H9 (cell line): ENCODE measurements at regions not wholly inside any gene's neighbourhood (a gene's known extent, or its start where the extent isn't known, plus 50 kb on each side); places are given as distances from the start of the nearest gene placed in this dataset.
A peak's percentile ranks its signal among the peaks of the same experiment; 100 is the strongest.

Experiments used
- DNase-seq: peaks from one replicate; pipeline ENCODE4 v3.0.0-alpha.2; 2017
- H2AFZ ChIP-seq: one replicate; pipeline ENCODE4 v1.6.1; 2013; ENCODE audit warnings: mild to moderate bottlenecking, low read length, control low read depth, moderate library complexity
- H2AK5ac ChIP-seq: 2 replicates; pipeline ENCODE4 v1.6.1; 2013; ENCODE audit warnings: low read length, control low read depth, mixed read lengths; ENCODE audit not compliant: insufficient read length
- H2BK120ac ChIP-seq: one replicate; pipeline ENCODE4 v1.6.1; 2013; ENCODE audit warnings: low read depth, mild to moderate bottlenecking, low read length, control low read depth, inconsistent platforms; ENCODE audit not compliant: poor library complexity, severe bottlenecking
- H2BK12ac ChIP-seq: 2 replicates; pipeline ENCODE4 v1.6.1; 2013; ENCODE audit warnings: low read length, control low read depth, mixed read lengths, low read depth; ENCODE audit not compliant: insufficient read length
- H2BK15ac ChIP-seq: 2 replicates; pipeline ENCODE4 v1.6.1; 2013; ENCODE audit warnings: low read depth, low read length, control low read depth
- H2BK20ac ChIP-seq: one replicate; pipeline ENCODE4 v1.6.1; 2013; ENCODE audit warnings: low read depth, mild to moderate bottlenecking, low read length, control low read depth, inconsistent platforms; ENCODE audit not compliant: poor library complexity, severe bottlenecking
- H2BK5ac ChIP-seq: 2 replicates; pipeline ENCODE4 v1.6.1; 2013; ENCODE audit warnings: low read length, control low read depth, mixed read lengths; ENCODE audit not compliant: insufficient read length
- H3K14ac ChIP-seq: 2 replicates; pipeline ENCODE4 v1.6.1; 2013; ENCODE audit warnings: low read length, control low read depth; ENCODE audit not compliant: insufficient read depth
- H3K18ac ChIP-seq: 2 replicates; pipeline ENCODE4 v1.6.1; 2013; ENCODE audit warnings: low read depth, mild to moderate bottlenecking, mixed read lengths, low read length, control low read depth; ENCODE audit not compliant: insufficient read length
- H3K23ac ChIP-seq: 2 replicates; pipeline ENCODE4 v1.6.1; 2013; ENCODE audit warnings: low read length, control low read depth, mixed read lengths, low read depth; ENCODE audit not compliant: insufficient read length
- H3K23me2 ChIP-seq: 2 replicates; pipeline ENCODE4 v1.6.1; 2013; ENCODE audit warnings: low read depth, mild to moderate bottlenecking, mixed read lengths, low read length, control low read depth; ENCODE audit not compliant: insufficient read length, poor library complexity, severe bottlenecking
- H3K27ac ChIP-seq: 2 replicates; pipeline ENCODE4 v1.5.1; 2013; ENCODE audit warnings: low read length, control low read depth, mixed read lengths, low read depth; ENCODE audit not compliant: insufficient read length
- H3K27me3 ChIP-seq: 2 replicates; pipeline ENCODE4 v1.6.1; 2013; ENCODE audit warnings: low read length, control low read depth, inconsistent platforms; ENCODE audit not compliant: insufficient read depth
- H3K4ac ChIP-seq: 2 replicates; pipeline ENCODE4 v1.6.1; 2013; ENCODE audit warnings: low read depth, mild to moderate bottlenecking, control low read depth, inconsistent platforms, low read length, moderate library complexity
- H3K4me1 ChIP-seq: 2 replicates; pipeline ENCODE4 v1.6.1; 2013; ENCODE audit warnings: low read length, control low read depth, inconsistent platforms; ENCODE audit not compliant: insufficient read depth
- H3K4me2 ChIP-seq: 2 replicates; pipeline ENCODE4 v1.6.1; 2013; ENCODE audit warnings: low read length, control low read depth, mixed read lengths; ENCODE audit not compliant: insufficient read length, insufficient read depth
- H3K56ac ChIP-seq: 2 replicates; pipeline ENCODE4 v1.6.1; 2013; ENCODE audit warnings: low read depth, mild to moderate bottlenecking, mixed read lengths, low read length, control low read depth; ENCODE audit not compliant: insufficient read length
- H3K79me1 ChIP-seq: 2 replicates; pipeline ENCODE4 v1.6.1; 2013; ENCODE audit warnings: low read depth, mild to moderate bottlenecking, moderate library complexity, low read length, control low read depth, inconsistent platforms; ENCODE audit not compliant: insufficient read depth, poor library complexity, severe bottlenecking
- H3K79me2 ChIP-seq: 2 replicates; pipeline ENCODE4 v1.6.1; 2013; ENCODE audit warnings: low read length, control low read depth, inconsistent platforms; ENCODE audit not compliant: insufficient read depth
- H3K9ac ChIP-seq: 2 replicates; pipeline ENCODE4 v1.6.1; 2013; ENCODE audit warnings: low read length, control low read depth, mixed read lengths; ENCODE audit not compliant: insufficient read length; ENCODE audit errors: extremely low read depth
- H3K9me3 ChIP-seq: one replicate; pipeline ENCODE4 v1.6.1; 2013; ENCODE audit warnings: low read depth, low read length, inconsistent platforms; ENCODE audit not compliant: control insufficient read depth
- H3T11ph ChIP-seq: one replicate; pipeline ENCODE4 v1.6.1; 2013; ENCODE audit warnings: mild to moderate bottlenecking, low read length, control low read depth, inconsistent platforms
- H4K20me1 ChIP-seq: one replicate; pipeline ENCODE4 v1.6.1; 2013; ENCODE audit not compliant: control insufficient read depth, insufficient read length, insufficient read depth
- H4K5ac ChIP-seq: 2 replicates; pipeline ENCODE4 v1.6.1; 2013; ENCODE audit warnings: low read depth, mild to moderate bottlenecking, mixed read lengths, low read length, control low read depth; ENCODE audit not compliant: insufficient read length
- H4K8ac ChIP-seq: replicated peaks from 2 replicates; pipeline ENCODE4 v1.6.1; 2013; ENCODE audit warnings: low read length, control low read depth, mixed read lengths, low read depth; ENCODE audit not compliant: insufficient read length
- H4K91ac ChIP-seq: 2 replicates; pipeline ENCODE4 v1.6.1; 2013; ENCODE audit warnings: low read depth, mild to moderate bottlenecking, moderate library complexity, mixed read lengths, low read length, control low read depth; ENCODE audit not compliant: insufficient read length
- H3K27ac Mint-ChIP-seq, 3 experiments: 2 replicates in 2 of 3; 3 replicates in 1 of 3; pipeline ENCODE4 v1.8.0; 2020 to 2021; ENCODE audit warnings: mixed read lengths in 3 of 3, mild to moderate bottlenecking in 1 of 3, moderate library complexity in 1 of 3
- H3K27me3 Mint-ChIP-seq: 2 replicates; pipeline ENCODE4 v1.8.0; 2021; ENCODE audit warnings: low read depth, mild to moderate bottlenecking, moderate library complexity, mixed read lengths
- H3K36me3 Mint-ChIP-seq, 3 experiments: 2 replicates in 2 of 3; 3 replicates in 1 of 3; pipeline ENCODE4 v1.8.0; 2020 to 2021; ENCODE audit warnings: low read depth in 3 of 3, mixed read lengths in 3 of 3; ENCODE audit not compliant: insufficient read depth in 1 of 3
- H3K4me1 Mint-ChIP-seq, 2 experiments: 2 replicates each; pipeline ENCODE4 v1.8.0; 2020; ENCODE audit warnings: mixed read lengths in 2 of 2
- H3K4me3 Mint-ChIP-seq, 2 experiments: 2 replicates in 1 of 2; 3 replicates in 1 of 2; pipeline ENCODE4 v1.8.0; 2020 to 2021; ENCODE audit warnings: mild to moderate bottlenecking in 2 of 2, mixed read lengths in 2 of 2, moderate library complexity in 1 of 2
- H3K9me3 Mint-ChIP-seq, 2 experiments: 2 replicates in 1 of 2; 3 replicates in 1 of 2; pipeline ENCODE4 v1.8.0; 2020; ENCODE audit warnings: mild to moderate bottlenecking in 2 of 2, mixed read lengths in 2 of 2, moderate library complexity in 1 of 2
- CTCF ChIP-seq: fragments of 200-600 bp; sonication (generic); conservative IDR thresholded peaks from 3 replicates; pipeline ENCODE4 v1.8.0; 2021; ENCODE audit warnings: antibody characterized with exemption, mild to moderate bottlenecking
- WGBS: extraction: QIAGEN DNeasy Blood & Tissue Kit; methylation state at CpG from one replicate; pipeline ENCODE4 v1.1.7; 2013; ENCODE audit warnings: missing lambda C conversion rate, low lambda C conversion rate, mixed read lengths; ENCODE audit not compliant: insufficient read length; ENCODE audit errors: extremely low coverage; 5-methylcytosine and 5-hydroxymethylcytosine counted together

- Histone ChIP-seq H4K91ac (no peak overlapping the region), H3K4me1 (no peaks in the 10 kb centered on the region), H2AFZ (no peak overlapping the region), H3K4me2 (no peak overlapping the region), H2BK5ac (no peak overlapping the region), H2BK20ac (no peak overlapping the region), H4K5ac (no peak overlapping the region), H2AK5ac (no peak overlapping the region), H3K27me3 (no peaks in the 10 kb centered on the region), H3K4ac (no peak overlapping the region), H3K23ac (no peak overlapping the region), H3K9ac (no peak overlapping the region), H2BK15ac (no peak overlapping the region), H2BK12ac (no peak overlapping the region), H3K79me1 (no peaks in the 10 kb centered on the region), H3K9me3 (no peaks in the 10 kb centered on the region), H3K79me2 (no peaks in the 10 kb centered on the region), H3T11ph (no peak overlapping the region), H4K20me1 (no peaks in the 10 kb centered on the region), H2BK120ac (no peak overlapping the region), H3K23me2 (no peaks in the 10 kb centered on the region), H4K8ac (no peak overlapping the region), H3K56ac (no peak overlapping the region), H3K18ac (no peak overlapping the region), H3K27ac (no peak overlapping the region), H3K14ac (no peak overlapping the region)
- Mint-ChIP-seq H3K27me3 (no peaks in the 10 kb centered on the region), H3K36me3 (peaks cover 0 to 5% (median 2%) of the 10 kb centered on the region in 3 experiments; a peak in 1 of 7 replicates), H3K9me3 (peaks cover 3 to 5% of the 10 kb centered on the region in 2 experiments; a peak in 3 of 5 replicates), H3K4me1 (peaks cover 5 to 8% of the 10 kb centered on the region in 2 experiments), H3K4me3 (no peak overlapping the region), H3K27ac (peak overlapping the region in 1 of 3 experiments; percentile 12; a peak in 1 of 7 replicates)
- no CpG with 5 or more reads among the region's 2 CpGs for WGBS
- DNase-seq = no peak
- TF ChIP-seq CTCF = no peak
Measured at GRCh38 chr3:158976966-158977365, 175.1 kb downstream of the MFSD1 start.
